HL-60 (cell line): ENCODE measurements at regions not wholly inside any gene's neighbourhood (a gene's known extent, or its start where the extent isn't known, plus 50 kb on each side); places are given as distances from the start of the nearest gene placed in this dataset.

Experiments
- GABPA ChIP-seq: IDR thresholded peaks from 2 replicates; pipeline ENCODE4 v1.6.1; 2012; ENCODE audit warnings: low read depth
- POLR2AphosphoS5 ChIP-seq: IDR thresholded peaks from 2 replicates; pipeline ENCODE4 v1.6.1; 2012; ENCODE audit warnings: low read depth
- SPI1 ChIP-seq: IDR thresholded peaks from 2 replicates; pipeline ENCODE4 v1.6.1; 2012; ENCODE audit warnings: low read depth, mild to moderate bottlenecking, borderline replicate concordance
- TF ChIP-seq, protein P1 (sequence below): IDR thresholded peaks from one replicate; pipeline ENCODE4 v1.5.1; 2011; ENCODE audit warnings: low read length, control low read depth, inconsistent platforms; ENCODE audit not compliant: insufficient read depth
- TF ChIP-seq, protein P2 (sequence below): IDR thresholded peaks from 2 replicates; pipeline ENCODE4 v1.6.1; 2012; ENCODE audit warnings: low read depth; ENCODE audit not compliant: insufficient replicate concordance

DNA sequence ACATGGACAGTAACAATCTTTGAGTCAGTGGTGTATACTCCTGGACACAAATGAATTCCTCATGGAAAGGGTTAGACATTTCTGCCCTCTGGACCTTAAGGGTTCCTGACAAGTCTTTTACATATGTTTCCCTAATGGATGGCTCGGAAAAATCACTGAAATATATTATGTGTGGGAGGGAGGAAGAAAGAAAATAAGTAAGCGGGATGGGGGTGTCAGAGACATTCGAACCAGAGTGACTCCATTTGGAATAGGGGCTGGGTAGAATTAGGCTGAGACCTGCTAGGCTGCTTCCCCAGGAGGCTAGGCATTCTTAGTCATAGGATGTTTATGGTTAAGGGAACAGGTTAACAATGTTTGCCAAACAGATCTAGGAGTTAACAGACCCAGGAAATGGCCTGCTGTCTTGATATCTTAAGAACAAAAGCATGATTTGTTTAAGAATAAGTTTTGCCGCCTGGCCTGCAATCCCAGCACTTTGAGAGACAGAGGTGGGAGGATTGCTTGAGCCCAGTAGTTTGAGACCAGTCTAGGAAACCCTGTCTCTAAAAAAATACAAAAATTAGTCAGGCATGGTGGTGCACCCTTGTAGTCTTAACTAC is 1241.7 kb downstream of the TYW1 start:
- TF ChIP-seq, protein P1, sequence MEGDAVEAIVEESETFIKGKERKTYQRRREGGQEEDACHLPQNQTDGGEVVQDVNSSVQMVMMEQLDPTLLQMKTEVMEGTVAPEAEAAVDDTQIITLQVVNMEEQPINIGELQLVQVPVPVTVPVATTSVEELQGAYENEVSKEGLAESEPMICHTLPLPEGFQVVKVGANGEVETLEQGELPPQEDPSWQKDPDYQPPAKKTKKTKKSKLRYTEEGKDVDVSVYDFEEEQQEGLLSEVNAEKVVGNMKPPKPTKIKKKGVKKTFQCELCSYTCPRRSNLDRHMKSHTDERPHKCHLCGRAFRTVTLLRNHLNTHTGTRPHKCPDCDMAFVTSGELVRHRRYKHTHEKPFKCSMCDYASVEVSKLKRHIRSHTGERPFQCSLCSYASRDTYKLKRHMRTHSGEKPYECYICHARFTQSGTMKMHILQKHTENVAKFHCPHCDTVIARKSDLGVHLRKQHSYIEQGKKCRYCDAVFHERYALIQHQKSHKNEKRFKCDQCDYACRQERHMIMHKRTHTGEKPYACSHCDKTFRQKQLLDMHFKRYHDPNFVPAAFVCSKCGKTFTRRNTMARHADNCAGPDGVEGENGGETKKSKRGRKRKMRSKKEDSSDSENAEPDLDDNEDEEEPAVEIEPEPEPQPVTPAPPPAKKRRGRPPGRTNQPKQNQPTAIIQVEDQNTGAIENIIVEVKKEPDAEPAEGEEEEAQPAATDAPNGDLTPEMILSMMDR: no peak
- TF ChIP-seq POLR2AphosphoS5 (no peak), SPI1 (no peak), GABPA (no peak)
- TF ChIP-seq, protein P2, sequence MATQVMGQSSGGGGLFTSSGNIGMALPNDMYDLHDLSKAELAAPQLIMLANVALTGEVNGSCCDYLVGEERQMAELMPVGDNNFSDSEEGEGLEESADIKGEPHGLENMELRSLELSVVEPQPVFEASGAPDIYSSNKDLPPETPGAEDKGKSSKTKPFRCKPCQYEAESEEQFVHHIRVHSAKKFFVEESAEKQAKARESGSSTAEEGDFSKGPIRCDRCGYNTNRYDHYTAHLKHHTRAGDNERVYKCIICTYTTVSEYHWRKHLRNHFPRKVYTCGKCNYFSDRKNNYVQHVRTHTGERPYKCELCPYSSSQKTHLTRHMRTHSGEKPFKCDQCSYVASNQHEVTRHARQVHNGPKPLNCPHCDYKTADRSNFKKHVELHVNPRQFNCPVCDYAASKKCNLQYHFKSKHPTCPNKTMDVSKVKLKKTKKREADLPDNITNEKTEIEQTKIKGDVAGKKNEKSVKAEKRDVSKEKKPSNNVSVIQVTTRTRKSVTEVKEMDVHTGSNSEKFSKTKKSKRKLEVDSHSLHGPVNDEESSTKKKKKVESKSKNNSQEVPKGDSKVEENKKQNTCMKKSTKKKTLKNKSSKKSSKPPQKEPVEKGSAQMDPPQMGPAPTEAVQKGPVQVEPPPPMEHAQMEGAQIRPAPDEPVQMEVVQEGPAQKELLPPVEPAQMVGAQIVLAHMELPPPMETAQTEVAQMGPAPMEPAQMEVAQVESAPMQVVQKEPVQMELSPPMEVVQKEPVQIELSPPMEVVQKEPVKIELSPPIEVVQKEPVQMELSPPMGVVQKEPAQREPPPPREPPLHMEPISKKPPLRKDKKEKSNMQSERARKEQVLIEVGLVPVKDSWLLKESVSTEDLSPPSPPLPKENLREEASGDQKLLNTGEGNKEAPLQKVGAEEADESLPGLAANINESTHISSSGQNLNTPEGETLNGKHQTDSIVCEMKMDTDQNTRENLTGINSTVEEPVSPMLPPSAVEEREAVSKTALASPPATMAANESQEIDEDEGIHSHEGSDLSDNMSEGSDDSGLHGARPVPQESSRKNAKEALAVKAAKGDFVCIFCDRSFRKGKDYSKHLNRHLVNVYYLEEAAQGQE: no peak
